Effector memory CD8-positive, alpha-beta T cell (primary cell): ENCODE measurements at regions not wholly inside any gene's neighbourhood (a gene's known extent, or its start where the extent isn't known, plus 50 kb on each side); places are given as distances from the start of the nearest gene placed in this dataset.
"Not testable (repeated sequence)": the region's sequence is repeated elsewhere in the genome, so short reads cannot be mapped to it uniquely, and the experiment has no call there.

Experiments
- ATAC-seq: fragments of 150-1000 bp; cut with Tn5 transposase; replicated peaks from 2 replicates; pipeline ENCODE4 v1.10.0; 2021; ENCODE audit warnings: mild to moderate bottlenecking, moderate library complexity
- DNase-seq, 3 experiments: peaks; one replicate each; pipeline ENCODE4 v3.0.0; 2021
- H3K27ac Mint-ChIP-seq, 2 donors: one replicate each; pipeline ENCODE4 v1.8.0; 2022; ENCODE audit warnings: mild to moderate bottlenecking in 2 of 2, mixed read lengths in 2 of 2, moderate library complexity in 2 of 2
- H3K27me3 Mint-ChIP-seq, 2 donors: one replicate each; pipeline ENCODE4 v1.8.0; 2022; ENCODE audit warnings: mixed read lengths in 2 of 2
- H3K36me3 Mint-ChIP-seq: one replicate; pipeline ENCODE4 v1.8.0; 2022; ENCODE audit warnings: mild to moderate bottlenecking, moderate library complexity, mixed read lengths; ENCODE audit not compliant: insufficient read depth
- H3K4me1 Mint-ChIP-seq, 2 donors: one replicate each; pipeline ENCODE4 v1.8.0; 2022; ENCODE audit warnings: low read depth in 2 of 2, mixed read lengths in 2 of 2
- H3K4me3 Mint-ChIP-seq, 2 donors: one replicate each; pipeline ENCODE4 v1.8.0; 2022; ENCODE audit warnings: mild to moderate bottlenecking in 2 of 2, mixed read lengths in 2 of 2, moderate library complexity in 2 of 2
- H3K9me3 Mint-ChIP-seq, 2 donors: one replicate each; pipeline ENCODE4 v1.8.0; 2022; ENCODE audit warnings: mixed read lengths in 2 of 2

- no peak for DNase-seq
- Mint-ChIP-seq H3K36me3 (no peaks in the 10 kb centered on the region), H3K4me1 (peaks cover 6 to 9% of the 10 kb centered on the region in 2 donors), H3K27me3 (no peaks in the 10 kb centered on the region), H3K4me3 (no peak overlapping the region), H3K27ac (peak overlapping the region in 1 of 2 donors; percentile 57), H3K9me3 (no peaks in the 10 kb centered on the region)
- ATAC-seq: no peak
Measured at GRCh38 chr10:33015761-33016547, 57.9 kb upstream of the ITGB1 start.

DNA sequence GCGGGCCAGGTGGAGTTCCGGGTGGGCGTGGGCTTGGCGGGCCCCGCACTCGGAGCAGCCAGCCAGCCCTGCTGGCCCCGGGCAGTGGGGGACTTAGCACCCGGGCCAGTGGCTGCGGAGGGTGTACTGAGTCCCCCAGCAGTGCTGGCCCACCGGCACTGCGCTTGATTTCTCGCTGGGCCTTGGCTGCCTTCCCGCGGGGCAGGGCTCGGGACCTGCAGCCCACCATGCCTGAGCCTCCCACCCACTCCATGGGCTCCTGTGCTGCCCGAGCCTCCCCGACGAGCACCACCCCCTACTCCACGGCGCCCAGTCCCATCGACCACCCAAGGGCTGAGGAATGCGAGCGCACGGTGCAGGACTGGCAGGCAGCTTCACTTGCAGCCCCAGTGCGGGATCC lies 55.3 kb upstream of the ITGB1 start:
- DNase-seq, H3K4me3 Mint-ChIP-seq, H3K9me3 Mint-ChIP-seq, H3K36me3 Mint-ChIP-seq, H3K27me3 Mint-ChIP-seq, H3K27ac Mint-ChIP-seq, ATAC-seq: not testable (repeated sequence)
- H3K4me1 Mint-ChIP-seq: peaks cover 30 to 31% of the 10 kb centered on the region in 2 donors

GRCh38 chr10:33012306-33012705 lies 54.3 kb upstream of the ITGB1 start:
- H3K9me3 Mint-ChIP-seq: no peaks in the 10 kb centered on the region
- peaks cover 16% of the 10 kb centered on the region for H3K36me3 Mint-ChIP-seq
- ATAC-seq: no peak
- no peaks in the 10 kb centered on the region for H3K27me3 Mint-ChIP-seq
- H3K27ac Mint-ChIP-seq: no peak overlapping the region
- H3K4me1 Mint-ChIP-seq: peaks cover 32 to 33% of the 10 kb centered on the region in 2 donors
- no peak for DNase-seq
- H3K4me3 Mint-ChIP-seq: no peak overlapping the region

GRCh38 chr10:33010132-33011037 lies 52.4 kb upstream of the ITGB1 start:
- peak; percentile 9 to 31 (median 13) for DNase-seq
- H3K4me1 Mint-ChIP-seq: peaks cover 32% of the 10 kb centered on the region in 2 donors
- H3K27me3 Mint-ChIP-seq: no peaks in the 10 kb centered on the region
- ATAC-seq: peak; percentile 77
- no peaks in the 10 kb centered on the region for H3K9me3 Mint-ChIP-seq
- H3K27ac Mint-ChIP-seq: peak overlapping the region; percentile 78 to 79
- peaks cover 17% of the 10 kb centered on the region for H3K36me3 Mint-ChIP-seq
- peak overlapping the region; percentile 48 to 78 for H3K4me3 Mint-ChIP-seq

DNA sequence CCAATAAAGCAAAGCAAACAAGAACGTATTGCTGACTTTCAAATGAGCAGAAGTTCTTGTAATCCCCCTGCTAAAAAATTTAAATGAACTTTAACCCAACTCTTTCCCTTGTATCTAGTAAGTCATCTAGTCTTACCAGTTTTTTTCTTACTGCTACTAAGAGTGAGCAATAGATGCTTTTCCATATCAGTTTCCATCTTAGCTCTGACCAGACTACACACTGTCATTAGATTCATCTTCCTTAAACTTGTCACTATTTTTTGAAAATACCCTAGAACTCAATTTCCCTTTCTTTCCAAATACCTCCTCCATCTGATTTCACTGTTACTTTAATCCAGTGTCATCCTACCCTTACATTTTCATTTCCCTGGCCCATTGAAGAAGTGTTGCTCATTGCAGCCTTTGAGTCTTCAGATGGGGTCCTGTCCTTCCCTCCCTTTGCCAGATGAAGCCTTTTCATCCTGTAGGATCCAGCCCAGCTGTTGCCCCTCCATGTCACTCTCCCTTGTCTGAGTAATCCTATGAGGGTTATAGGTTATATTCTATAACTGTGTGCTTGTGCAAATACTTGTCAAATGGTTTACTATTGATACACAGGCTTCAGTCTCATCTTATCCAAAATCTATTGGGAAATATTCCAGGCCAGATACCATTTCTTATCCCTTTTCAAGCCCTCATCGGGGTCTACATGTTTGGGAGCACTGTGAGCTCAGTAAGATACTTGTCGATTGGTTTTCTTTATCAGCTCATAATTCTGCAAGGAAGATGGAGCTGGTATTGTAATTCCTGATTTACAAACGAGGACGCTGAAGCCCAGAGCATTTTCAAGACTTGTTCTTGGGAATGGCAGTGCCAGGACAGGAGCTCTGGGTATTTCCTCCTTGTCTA lies 51.5 kb upstream of the ITGB1 start:
- no peaks in the 10 kb centered on the region for H3K27me3 Mint-ChIP-seq
- DNase-seq (no peak), ATAC-seq (no peak)
- H3K36me3 Mint-ChIP-seq: peaks cover 17% of the 10 kb centered on the region
- H3K9me3 Mint-ChIP-seq: no peaks in the 10 kb centered on the region
- H3K4me1 Mint-ChIP-seq: peaks cover 31 to 32% of the 10 kb centered on the region in 2 donors
- H3K27ac Mint-ChIP-seq: peak overlapping the region; percentile 78 to 79
- H3K4me3 Mint-ChIP-seq: peak overlapping the region; percentile 48 to 78

GRCh38 chr10:33008499-33009243 lies 50.6 kb upstream of the ITGB1 start:
- DNase-seq: peak; percentile 53 to 62 (median 55)
- Mint-ChIP-seq H3K4me1 (peaks cover 31 to 32% of the 10 kb centered on the region in 2 donors), H3K4me3 (peak overlapping the region; percentile 48 to 78), H3K27me3 (no peaks in the 10 kb centered on the region), H3K9me3 (no peaks in the 10 kb centered on the region), H3K36me3 (peaks cover 17% of the 10 kb centered on the region), H3K27ac (peak overlapping the region; percentile 78 to 79)
- peak; percentile 44 for ATAC-seq

- not testable (repeated sequence) for ATAC-seq, H3K27ac Mint-ChIP-seq, H3K9me3 Mint-ChIP-seq, DNase-seq, H3K27me3 Mint-ChIP-seq, H3K4me3 Mint-ChIP-seq
- Mint-ChIP-seq H3K36me3 (peaks cover 17% of the 10 kb centered on the region), H3K4me1 (peaks cover 31 to 32% of the 10 kb centered on the region in 2 donors)
Measured at GRCh38 chr10:33007731-33008381, 49.8 kb upstream of the ITGB1 start.
